LoVo (cell line): ENCODE measurements at regions not wholly inside any gene's neighbourhood (a gene's known extent, or its start where the extent isn't known, plus 50 kb on each side); places are given as distances from the start of the nearest gene placed in this dataset.

Source experiments
- DNase-seq: peaks from one replicate; pipeline ENCODE4 v3.0.0-alpha.2; 2016; ENCODE audit warnings: low spot score

GRCh38 chr2:22741216-22741615, 643.8 kb upstream of the KLHL29 start:
- no peak for DNase-seq

GRCh38 chr2:22748909-22749308, 636.1 kb upstream of the KLHL29 start:
- no peak for DNase-seq

GRCh38 chr2:22753476-22753875, 631.5 kb upstream of the KLHL29 start:
- DNase-seq, result no peak

DNA sequence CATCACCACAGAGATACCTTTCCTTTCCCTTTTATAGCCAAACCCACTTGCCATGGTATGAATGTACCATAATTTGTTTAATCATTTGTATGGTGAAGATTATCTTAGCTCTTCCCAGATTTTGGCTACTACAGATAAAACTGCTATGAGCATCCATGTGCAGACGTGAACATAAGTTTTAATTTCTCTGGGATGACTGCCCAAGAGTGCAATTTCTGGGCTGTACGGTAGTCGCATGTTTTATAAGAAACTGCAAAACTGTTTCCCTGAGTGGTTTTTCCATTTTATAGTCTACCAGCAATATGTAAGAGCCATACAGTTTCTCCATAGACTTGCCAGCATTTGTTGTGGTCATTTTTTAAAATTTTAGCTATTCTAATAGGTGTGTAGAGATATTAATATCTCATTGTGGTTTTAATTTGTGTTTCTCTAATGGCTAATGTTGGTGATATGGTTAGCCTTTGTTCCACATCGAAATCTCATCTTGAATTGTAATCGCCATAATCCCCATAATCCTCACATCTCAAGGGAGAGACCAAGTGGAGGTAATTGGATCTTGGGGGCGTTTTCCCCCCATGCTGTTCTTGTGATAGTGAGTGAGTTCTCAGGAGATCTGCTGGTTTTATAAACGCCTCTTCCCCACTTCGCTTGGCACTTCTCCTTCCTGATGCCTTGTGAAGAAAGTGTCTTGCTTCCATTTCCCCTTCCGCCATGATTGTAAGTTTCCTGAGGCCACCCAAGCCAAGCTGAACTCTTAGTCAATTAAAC, 628.5 kb upstream of the KLHL29 start:
- no peak for DNase-seq

GRCh38 chr2:22769497-22769896, 615.5 kb upstream of the KLHL29 start:
- DNase-seq, result no peak

DNA sequence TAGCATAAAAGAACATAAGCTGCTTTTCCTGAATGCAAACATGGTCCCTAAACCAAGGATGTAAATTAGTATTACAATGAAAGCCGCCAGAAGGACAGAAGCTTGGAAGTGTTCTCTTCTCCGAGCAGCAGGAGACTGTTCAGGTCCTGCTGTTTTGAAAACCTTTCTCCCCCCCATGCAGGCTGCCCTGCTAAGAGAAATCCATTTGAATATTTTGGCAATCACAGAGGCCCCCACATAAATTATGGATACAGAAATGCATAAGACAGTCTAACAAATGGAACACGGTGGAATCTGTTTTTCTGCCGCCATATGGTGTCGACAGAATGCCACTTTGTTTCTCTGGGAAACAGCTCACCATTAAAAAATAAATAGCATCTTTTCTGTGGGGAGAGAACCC, 600.4 kb upstream of the KLHL29 start:
- DNase-seq, result no peak

- no peak for DNase-seq
Measured at GRCh38 chr2:22786817-22787216, 598.2 kb upstream of the KLHL29 start.

DNA sequence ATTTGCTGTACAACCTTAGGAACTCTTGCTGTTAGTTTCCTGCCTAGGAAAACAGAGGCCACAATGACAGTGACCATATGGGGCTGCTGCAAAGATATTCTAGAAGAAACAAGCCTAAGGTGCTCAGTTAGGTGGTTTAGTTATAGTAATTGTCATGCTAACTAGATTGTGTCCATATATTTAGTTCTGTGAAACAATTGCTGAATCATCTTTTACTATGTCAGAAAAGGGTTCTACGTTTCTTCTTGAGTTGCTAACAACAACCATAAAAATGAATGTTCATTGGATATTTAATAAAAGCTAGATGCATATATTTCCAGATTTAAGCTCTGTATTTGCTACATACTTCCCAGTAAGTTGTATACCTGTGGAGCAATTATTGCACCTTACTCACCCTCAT, 597.2 kb upstream of the KLHL29 start:
- no peak for DNase-seq

DNA sequence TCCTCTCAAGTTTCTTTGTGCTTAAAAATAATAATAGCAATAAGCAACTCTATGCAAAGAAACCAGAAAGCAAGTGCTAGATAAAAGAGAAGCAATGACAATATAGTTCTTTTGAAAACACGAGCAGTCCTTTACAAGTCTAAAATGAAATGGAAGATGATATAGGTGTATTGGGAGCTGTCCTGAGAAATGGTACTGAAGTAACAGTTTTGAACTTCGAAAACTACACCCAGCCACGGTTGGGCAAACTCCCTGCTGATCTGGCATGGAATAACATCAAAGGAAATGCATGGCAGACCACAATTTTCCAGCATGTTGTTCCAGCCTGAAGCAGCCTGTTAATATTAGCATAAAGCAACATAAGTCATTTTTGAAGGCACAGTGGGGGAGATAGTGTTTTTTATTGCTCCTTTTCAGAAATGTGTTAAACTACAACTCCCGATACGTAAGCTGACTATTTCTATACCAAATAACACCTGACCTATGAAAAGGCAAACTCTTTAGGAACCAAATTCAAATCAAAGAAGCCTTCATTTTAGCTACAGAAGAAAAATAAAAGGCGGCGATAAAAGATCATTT, 596.1 kb upstream of the KLHL29 start:
- no peak for DNase-seq

GRCh38 chr2:22795287-22795866, 589.6 kb upstream of the KLHL29 start:
- no peak for DNase-seq

DNA sequence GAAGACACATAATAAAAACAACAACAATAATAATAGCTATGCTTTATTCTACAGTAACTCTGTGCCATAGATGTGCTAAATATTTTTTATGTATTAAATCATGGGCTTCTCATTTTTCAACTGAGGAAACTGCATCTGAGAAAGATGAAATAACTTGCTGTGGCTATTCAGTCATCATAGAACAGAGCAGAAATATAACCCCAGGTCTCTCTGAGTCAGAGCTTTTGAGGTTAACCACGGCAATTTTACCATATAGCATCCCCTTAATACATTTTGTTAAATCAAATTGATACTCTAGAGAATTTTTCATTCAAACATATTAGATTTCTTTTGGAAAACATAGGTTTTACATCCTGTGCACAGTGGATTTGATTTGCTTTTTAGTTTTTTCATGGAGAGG, 586.6 kb upstream of the KLHL29 start:
- DNase-seq, result no peak

GRCh38 chr2:22800412-22800811, 584.6 kb upstream of the KLHL29 start:
- no peak for DNase-seq

DNA sequence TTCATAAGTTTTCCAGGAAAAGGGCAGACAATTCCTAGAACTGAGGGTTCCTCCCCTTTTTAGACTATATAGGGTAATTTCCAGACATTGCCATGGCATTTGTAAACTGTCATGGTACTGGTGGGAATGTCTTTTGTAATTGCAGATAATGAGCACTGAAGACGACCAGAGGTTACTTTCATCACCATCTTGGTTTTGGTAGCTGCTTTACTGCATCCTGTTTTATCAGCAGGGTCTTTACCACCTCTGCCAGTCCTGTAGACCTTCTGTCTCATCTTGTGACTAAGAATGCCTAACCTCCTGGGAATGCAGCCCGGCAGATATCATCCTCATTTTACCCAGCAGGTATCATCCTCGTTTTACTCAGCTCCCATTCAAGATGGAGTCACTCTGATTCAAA, 583.9 kb upstream of the KLHL29 start:
- DNase-seq, result no peak

DNA sequence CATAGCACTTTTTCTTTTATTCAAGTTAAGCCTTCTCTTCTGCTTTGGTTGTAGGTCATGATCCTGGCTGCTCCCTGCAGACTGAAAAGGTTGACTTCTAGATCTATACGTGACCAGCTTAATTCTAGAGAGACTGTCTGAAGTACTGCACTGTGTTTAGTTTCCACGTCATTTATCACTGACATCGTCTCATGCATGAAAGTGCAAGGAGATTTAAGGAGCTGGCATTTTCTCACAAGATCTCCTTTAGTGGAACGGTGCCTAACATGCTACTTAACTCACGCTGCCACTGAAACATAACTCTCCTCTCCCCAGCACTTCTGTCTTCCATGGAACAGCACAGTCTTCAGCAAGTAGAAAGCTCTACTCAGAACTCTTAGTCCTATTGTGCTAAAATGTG, 583.0 kb upstream of the KLHL29 start:
- no peak for DNase-seq

- no peak for DNase-seq
Measured at GRCh38 chr2:22807872-22808271, 577.1 kb upstream of the KLHL29 start.

DNA sequence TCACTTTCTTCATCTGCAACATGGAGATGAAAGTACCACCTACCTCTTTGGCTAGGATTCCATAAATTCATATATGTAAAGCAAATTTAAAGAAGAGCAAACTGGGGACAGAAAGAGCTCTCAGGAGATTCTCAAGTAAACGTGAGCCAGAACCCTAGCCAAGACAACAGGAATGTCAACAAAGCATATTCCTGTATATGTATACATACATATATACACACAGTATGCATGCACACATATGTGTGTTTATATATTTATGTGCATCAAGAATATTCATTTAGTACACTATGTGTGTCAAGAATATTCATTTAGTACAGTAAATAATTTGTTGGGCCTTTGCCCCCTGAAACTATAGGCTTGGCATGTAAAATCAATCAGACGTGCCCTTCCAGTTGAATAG, 574.4 kb upstream of the KLHL29 start:
- no peak for DNase-seq

DNA sequence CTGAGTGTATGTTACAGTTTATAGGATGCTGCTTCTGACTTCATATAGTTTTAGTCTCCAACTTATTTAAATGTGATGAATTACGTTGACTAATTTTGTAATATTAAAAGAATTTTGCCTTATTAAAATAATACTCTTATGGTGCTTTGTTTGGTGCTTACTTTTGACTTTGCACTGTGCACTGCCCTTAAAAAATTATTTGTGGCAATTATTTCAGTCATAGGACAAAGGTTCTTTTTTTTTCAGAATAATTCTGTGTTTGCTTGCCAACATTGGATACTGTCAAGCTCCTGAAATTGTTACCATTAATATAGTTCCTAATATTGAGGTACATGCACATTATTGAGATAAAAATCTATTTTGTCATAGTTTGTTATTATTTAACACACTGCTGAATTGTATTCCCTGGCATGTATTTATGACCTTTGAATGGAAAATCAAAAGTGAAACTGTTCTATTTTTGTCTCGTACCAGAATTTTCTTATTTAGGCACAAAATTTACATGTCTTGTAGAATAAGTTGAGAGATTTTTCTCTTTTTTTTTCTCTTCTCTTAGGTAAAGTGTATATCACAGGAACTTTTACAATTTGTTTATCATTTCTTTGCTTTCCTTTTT, 572.8 kb upstream of the KLHL29 start:
- DNase-seq, result no peak

DNA sequence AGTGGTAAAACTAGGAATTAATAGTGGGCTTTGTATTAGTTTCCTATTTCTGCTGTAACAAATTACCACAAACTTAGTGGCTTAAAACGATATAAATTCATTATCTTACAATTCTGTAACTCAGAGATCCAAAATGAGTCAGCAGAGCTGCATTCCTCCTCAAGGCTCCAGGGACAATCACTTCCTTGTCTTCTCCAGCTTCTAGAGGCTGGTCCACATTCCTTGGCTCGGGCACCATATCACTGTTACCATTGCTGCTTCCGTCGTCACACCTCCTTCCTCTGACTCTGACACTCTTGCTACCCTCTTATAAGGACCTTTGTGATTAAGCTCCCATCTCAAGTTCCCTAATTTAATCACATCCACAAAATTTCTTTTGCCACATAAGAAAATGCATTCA, 567.8 kb upstream of the KLHL29 start:
- peak; percentile 9 for DNase-seq

GRCh38 chr2:22821458-22821857, 563.5 kb upstream of the KLHL29 start:
- DNase-seq, result no peak

GRCh38 chr2:22822835-22823234, 562.1 kb upstream of the KLHL29 start:
- no peak for DNase-seq

DNA sequence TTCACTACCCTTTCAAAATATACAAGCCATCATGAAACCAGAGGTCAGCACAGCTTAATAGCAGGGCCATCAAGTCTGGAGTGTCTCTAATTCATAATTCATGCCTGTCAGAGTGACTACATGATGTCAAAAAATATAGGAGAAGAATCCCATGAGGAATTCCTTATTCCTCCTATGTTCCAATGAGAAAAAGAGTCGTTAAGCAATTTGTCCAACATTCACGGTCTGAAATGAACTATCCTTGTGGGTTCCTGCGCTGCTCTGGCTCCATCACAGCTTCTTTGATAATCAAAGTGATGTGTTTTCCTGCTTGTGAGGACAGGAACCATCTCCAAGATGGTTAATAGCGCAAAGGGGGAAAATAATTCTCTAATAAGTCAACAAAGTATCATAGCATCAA, 560.4 kb upstream of the KLHL29 start:
- no peak for DNase-seq

DNA sequence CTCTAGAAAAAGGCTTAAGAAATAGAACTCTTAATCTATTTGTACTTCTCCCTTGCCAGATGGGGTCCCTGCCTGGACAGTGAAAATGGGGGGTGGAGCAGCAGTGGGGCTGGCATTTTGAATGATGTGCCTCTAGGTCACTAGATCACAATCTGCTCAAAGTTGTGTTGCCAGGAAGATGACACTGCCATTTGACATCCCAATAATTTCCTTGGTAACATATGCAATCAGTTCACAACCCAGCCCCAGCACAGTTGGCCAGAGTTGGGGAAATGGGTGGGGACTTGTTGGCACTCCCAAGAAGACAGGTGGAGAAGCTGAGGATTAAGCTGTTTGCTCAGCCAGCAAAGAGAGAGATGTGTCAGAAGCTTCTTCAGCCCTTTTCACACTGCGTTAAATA, 558.3 kb upstream of the KLHL29 start:
- DNase-seq, result no peak

GRCh38 chr2:22829791-22830190, 555.2 kb upstream of the KLHL29 start:
- no peak for DNase-seq
